ENCODE measurements at regions not wholly inside any gene's neighbourhood (a gene's known extent, or its start where the extent isn't known, plus 50 kb on each side); places are given as distances from the start of the nearest gene placed in this dataset.

DNA sequence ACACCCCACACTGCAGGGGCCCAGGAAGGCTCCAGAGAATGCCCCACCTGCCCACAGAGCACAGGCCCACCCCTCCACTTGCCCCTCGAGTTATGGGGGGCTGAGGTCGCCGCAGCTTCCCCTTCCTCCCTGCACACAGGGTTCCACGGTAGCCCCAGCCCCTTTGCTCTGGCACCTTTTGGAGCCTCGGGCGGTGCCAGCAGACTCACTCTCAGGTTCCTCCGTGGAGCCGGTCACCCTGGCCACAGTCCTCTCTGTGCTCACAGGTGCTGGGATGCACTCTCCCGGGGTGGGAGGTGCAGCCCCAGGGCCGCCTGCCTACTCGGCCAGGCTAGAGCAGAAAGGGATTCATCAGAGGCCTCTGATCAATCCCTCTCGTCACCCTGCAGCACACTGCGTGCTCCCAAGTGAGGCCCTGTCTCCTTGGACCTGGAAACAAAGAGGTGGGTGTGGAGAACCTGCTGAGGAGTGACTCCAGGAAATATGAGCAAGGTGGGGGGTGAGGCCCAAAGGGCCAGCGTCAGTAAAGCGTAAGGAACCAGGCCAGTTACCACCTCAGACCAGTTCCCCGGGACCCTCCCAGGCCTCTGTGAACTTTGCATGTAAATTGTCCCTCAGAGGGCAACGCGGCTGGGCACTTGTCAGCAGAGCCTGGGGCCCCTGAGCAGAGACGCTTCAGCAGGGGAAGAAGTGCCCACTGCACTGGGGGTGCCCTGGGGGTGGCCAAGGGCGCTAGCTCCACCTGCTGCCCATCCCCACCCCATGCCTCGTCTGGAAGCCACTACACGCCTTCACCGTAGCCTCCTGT, 167.8 kb downstream of the OLFM1 start:
- no peak for DNase-seq (ENCODE audit: low read depth)
- H3K4me3 ChIP-seq (ENCODE audit: control insufficient read depth, low read depth, low read length), result no peak overlapping the region
- TF ChIP-seq CTCF (conservative IDR thresholded peaks at IDR 0.05; ENCODE audit: control insufficient read depth, insufficient read depth, low read depth, low read length), result no peak

DNA sequence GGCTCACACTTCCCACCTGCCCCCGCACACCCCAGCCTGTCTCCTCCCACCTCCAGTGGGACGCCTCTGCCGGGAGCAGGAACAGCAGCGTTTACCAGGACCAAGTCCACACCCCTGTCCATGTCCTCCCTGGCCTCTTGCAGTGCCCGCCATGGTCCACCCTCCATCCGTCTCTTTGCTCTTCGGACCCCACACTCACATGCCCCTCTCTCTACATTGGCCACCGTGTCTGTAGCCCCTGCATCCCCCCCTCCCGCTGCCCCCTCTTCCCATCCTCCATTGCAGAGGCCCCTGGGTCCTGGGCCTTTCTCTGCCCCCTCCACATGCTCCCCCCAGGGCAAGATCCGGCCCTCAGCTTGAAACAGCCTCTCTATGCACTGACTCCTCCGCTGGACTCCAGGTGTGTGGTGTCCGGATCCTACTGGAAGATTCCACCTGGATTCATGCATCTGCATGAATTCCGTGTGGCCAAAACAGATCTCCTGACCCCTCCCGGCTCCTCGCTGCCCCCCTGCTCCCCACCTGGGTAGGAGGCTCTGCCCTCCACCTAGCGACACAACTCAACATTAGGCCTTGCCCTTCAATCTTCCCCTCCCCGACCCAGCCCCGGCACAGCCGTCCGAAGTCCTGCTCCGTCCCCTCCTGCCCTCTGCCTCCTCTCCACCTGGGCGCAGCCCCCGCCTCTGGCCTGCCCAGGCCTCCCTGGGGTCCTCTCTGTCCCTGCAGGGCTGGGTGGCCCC, 168.5 kb downstream of the OLFM1 start:
- no peak for TF ChIP-seq CTCF (conservative IDR thresholded peaks at IDR 0.05; ENCODE audit: control insufficient read depth, insufficient read depth, low read depth, low read length)
- H3K4me3 ChIP-seq (ENCODE audit: control insufficient read depth, low read depth, low read length), result no peak overlapping the region
- no peak for DNase-seq (ENCODE audit: low read depth)

GRCh38 chr9:135256581-135257354, 169.3 kb downstream of the OLFM1 start:
- DNase-seq (ENCODE audit: low read depth), result no peak
- no peak for TF ChIP-seq CTCF (conservative IDR thresholded peaks at IDR 0.05; ENCODE audit: control insufficient read depth, insufficient read depth, low read depth, low read length)
- H3K4me3 ChIP-seq (ENCODE audit: control insufficient read depth, low read depth, low read length), result no peak overlapping the region

DNA sequence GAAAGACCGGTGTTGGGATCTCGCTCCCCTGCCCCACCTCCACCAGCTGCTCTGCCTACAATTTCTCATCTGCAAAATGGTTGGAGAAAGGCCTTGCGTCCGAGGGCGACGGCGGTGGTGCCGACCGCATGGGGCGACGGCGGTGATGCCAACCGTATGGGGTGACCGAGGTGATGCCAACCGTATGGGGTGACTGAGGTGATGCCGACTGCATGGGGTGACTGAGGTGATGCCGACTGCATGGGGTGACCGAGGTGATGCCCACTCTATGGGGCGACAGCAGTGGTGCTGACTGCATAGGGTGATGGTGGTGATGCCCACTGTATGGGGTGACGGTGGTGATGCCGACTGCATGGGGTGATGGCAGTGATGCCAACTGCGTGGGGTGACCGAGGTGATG, 171.0 kb downstream of the OLFM1 start:
- H3K4me3 ChIP-seq (ENCODE audit: control insufficient read depth, low read depth, low read length), result no peak overlapping the region
- no peak for DNase-seq (ENCODE audit: low read depth)
- no peak for TF ChIP-seq CTCF (conservative IDR thresholded peaks at IDR 0.05; ENCODE audit: control insufficient read depth, insufficient read depth, low read depth, low read length)

- TF ChIP-seq CTCF (conservative IDR thresholded peaks at IDR 0.05; ENCODE audit: control insufficient read depth, insufficient read depth, low read depth, low read length), result no peak
- no peak overlapping the region for H3K4me3 ChIP-seq (ENCODE audit: control insufficient read depth, low read depth, low read length)
- DNase-seq (ENCODE audit: low read depth), result no peak
Observed at GRCh38 chr9:135259273-135259672, 171.8 kb downstream of the OLFM1 start.

Measured in fibroblast of mammary gland (primary cell).